SK-N-SH treated with all-trans-retinoic acid at 6 μM for 48 hours (cell line): ENCODE measurements at regions not wholly inside any gene's neighbourhood (a gene's known extent, or its start where the extent isn't known, plus 50 kb on each side); places are given as distances from the start of the nearest gene placed in this dataset.

ENCODE experiments used
- ATAC-seq: fragments of 200-7000 bp; cut with Tn5 transposase; 3 replicates; pipeline ENCODE4 v1.9.1; 2020; ENCODE audit warnings: mild to moderate bottlenecking, moderate library complexity
- ARNTL ChIP-seq: fragments of 450-650 bp; formaldehyde crosslinking; IDR thresholded peaks from 2 replicates; pipeline ENCODE4 v1.5.0; 2020; ENCODE audit warnings: low read depth, mild to moderate bottlenecking, moderate library complexity, borderline replicate concordance
- BACH2 ChIP-seq: fragments of 250-450 bp; sonication (Bioruptor Pico); IDR thresholded peaks from 2 replicates; pipeline ENCODE4 v1.9.0; 2021; ENCODE audit warnings: mild to moderate bottlenecking, borderline replicate concordance
- CSDC2 ChIP-seq: fragments of 250-450 bp; sonication (Bioruptor Pico); IDR thresholded peaks from 2 replicates; pipeline ENCODE4 v1.5.0; 2020; ENCODE audit warnings: mild to moderate bottlenecking, moderate library complexity
- GLIS3 ChIP-seq: fragments of 250-450 bp; sonication (Bioruptor Pico); IDR thresholded peaks from 2 replicates; pipeline ENCODE4 v1.5.0; 2020; ENCODE audit warnings: mild to moderate bottlenecking, moderate library complexity
- ISL1 ChIP-seq: fragments of 250-450 bp; sonication (Bioruptor Pico); IDR thresholded peaks from 2 replicates; pipeline ENCODE4 v2.1.2; 2022; ENCODE audit warnings: mild to moderate bottlenecking, moderate library complexity
- OSR1 ChIP-seq: fragments of 250-450 bp; sonication (Bioruptor Pico); IDR thresholded peaks from 2 replicates; pipeline ENCODE4 v1.8.0; 2022; ENCODE audit warnings: moderate library complexity, mild to moderate bottlenecking, inconsistent platforms
- PPARA ChIP-seq: fragments of 250-450 bp; sonication (Bioruptor Pico); IDR thresholded peaks from 2 replicates; pipeline ENCODE4 v1.5.0; 2020; ENCODE audit warnings: mild to moderate bottlenecking, borderline replicate concordance
- RARB ChIP-seq: fragments of 250-450 bp; sonication (Bioruptor Pico); IDR thresholded peaks from 2 replicates; pipeline ENCODE4 v1.8.0; 2021; ENCODE audit warnings: mild to moderate bottlenecking, moderate library complexity
- SNAI2 ChIP-seq: fragments of 250-450 bp; sonication (Bioruptor Pico); IDR thresholded peaks from 2 replicates; pipeline ENCODE4 v1.5.0; 2020; ENCODE audit warnings: mild to moderate bottlenecking, moderate library complexity
- TCF4 ChIP-seq: fragments of 250-450 bp; sonication (Bioruptor Pico); IDR thresholded peaks from 2 replicates; pipeline ENCODE4 v1.8.0; 2021; ENCODE audit warnings: mild to moderate bottlenecking, moderate library complexity, borderline replicate concordance
- ZC3H10 ChIP-seq: fragments of 250-450 bp; sonication (Bioruptor Pico); IDR thresholded peaks from 2 replicates; pipeline ENCODE4 v1.5.1; 2021; ENCODE audit warnings: mild to moderate bottlenecking, moderate library complexity
- ZFP3 ChIP-seq: fragments of 250-450 bp; sonication (Bioruptor Pico); IDR thresholded peaks from 2 replicates; pipeline ENCODE4 v1.5.0; 2020; ENCODE audit warnings: mild to moderate bottlenecking, moderate library complexity
- ZNF565 ChIP-seq: fragments of 450-650 bp; formaldehyde crosslinking; conservative IDR thresholded peaks from 2 replicates; pipeline ENCODE4 v1.5.0; 2020; ENCODE audit warnings: low read depth, mild to moderate bottlenecking, moderate library complexity
- ZNF70 ChIP-seq: fragments of 450-650 bp; formaldehyde crosslinking; IDR thresholded peaks from 2 replicates; pipeline ENCODE4 v1.5.0; 2020; ENCODE audit warnings: mild to moderate bottlenecking, moderate library complexity
- ZNF8 ChIP-seq: fragments of 450-650 bp; formaldehyde crosslinking; IDR thresholded peaks from 2 replicates; pipeline ENCODE4 v1.5.0; 2020; ENCODE audit warnings: mild to moderate bottlenecking, moderate library complexity
- TF ChIP-seq, protein P1 (sequence below): fragments of 250-450 bp; sonication (Bioruptor Pico); IDR thresholded peaks from 2 replicates; pipeline ENCODE4 v1.8.0; 2021; ENCODE audit warnings: low read depth, mild to moderate bottlenecking, moderate library complexity, borderline replicate concordance
- TF ChIP-seq, protein P2 (sequence below): fragments of 250-450 bp; sonication (Bioruptor Pico); IDR thresholded peaks from 2 replicates; pipeline ENCODE4 v1.5.1; 2020; ENCODE audit warnings: low read depth, mild to moderate bottlenecking, moderate library complexity
- TF ChIP-seq, protein P3 (sequence below): fragments of 250-450 bp; sonication (Bioruptor Pico); IDR thresholded peaks from 2 replicates; pipeline ENCODE4 v1.5.0; 2020; ENCODE audit warnings: mild to moderate bottlenecking, moderate library complexity
- TF ChIP-seq, protein P4 (sequence below): fragments of 250-450 bp; sonication (Bioruptor Pico); IDR thresholded peaks from 2 replicates; pipeline ENCODE4 v1.5.1; 2021; ENCODE audit warnings: mild to moderate bottlenecking, moderate library complexity

DNA sequence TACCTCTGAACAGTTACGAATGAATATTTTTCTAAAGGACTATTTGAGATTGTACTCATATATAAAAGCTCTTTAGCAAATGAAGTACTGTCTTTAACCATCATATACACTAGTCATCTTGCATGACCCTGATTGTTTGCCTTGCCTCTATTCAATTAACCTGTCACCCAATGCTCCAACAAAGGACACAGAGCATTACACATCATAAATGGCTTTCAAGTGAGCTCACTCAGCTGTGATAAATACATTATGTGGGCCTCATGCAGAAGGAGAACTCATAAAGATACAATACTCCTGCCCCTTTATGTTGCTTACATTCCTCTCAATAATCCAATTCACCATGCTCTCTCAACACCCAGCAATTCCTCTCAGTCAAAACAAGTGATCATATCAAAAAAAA is 993.0 kb upstream of the PRMT6 start:
- TF ChIP-seq ZC3H10 = no peak
- TF ChIP-seq, protein P1, sequence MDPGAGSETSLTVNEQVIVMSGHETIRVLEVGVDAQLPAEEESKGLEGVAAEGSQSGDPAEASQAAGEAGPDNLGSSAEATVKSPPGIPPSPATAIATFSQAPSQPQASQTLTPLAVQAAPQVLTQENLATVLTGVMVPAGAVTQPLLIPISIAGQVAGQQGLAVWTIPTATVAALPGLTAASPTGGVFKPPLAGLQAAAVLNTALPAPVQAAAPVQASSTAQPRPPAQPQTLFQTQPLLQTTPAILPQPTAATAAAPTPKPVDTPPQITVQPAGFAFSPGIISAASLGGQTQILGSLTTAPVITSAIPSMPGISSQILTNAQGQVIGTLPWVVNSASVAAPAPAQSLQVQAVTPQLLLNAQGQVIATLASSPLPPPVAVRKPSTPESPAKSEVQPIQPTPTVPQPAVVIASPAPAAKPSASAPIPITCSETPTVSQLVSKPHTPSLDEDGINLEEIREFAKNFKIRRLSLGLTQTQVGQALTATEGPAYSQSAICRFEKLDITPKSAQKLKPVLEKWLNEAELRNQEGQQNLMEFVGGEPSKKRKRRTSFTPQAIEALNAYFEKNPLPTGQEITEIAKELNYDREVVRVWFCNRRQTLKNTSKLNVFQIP = no peak
- TF ChIP-seq ZNF70 (CRISPR knock-in tag) = no peak
- TF ChIP-seq RARB (CRISPR knock-in tag) = no peak
- TF ChIP-seq, all 23 proteins: peak for 0
- ATAC-seq = no peak

DNA sequence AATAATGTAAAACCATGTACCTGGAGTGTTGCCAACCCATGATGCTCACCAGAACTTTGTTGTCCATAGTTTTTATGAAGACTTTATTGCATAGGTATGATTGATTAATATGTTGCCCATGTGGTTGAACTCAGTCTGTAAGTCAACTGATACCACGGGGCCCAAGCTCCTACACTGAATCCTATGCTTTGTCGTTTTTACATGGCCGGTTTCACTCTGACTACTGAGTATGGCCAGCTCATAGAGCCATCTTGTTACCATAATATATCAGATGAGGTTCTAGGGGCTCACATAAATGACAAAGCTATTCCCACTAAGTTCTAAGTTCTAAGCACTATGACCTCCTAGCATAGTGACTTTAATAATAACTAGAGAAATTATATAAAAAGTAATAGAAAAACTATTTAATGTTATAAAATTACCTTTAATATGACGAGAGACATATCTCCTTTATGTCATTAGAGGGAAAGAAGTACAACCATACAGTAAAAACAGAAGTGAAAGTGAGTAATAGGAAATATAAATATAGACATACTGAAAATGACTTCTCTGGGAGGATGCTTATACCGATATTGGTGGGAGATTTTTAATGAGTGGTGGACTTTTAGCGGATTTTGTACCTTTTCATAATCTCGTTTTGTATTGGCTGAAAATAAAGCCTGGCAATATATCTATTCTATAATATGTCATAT is 983.4 kb upstream of the PRMT6 start:
- no peak for ATAC-seq
- TF ChIP-seq ZNF565 (no peak), ZNF70 (CRISPR knock-in tag) (no peak), CSDC2 (CRISPR knock-in tag) (no peak), GLIS3 (CRISPR knock-in tag) (no peak), ISL1 (CRISPR knock-in tag) (no peak), ARNTL (CRISPR knock-in tag) (no peak), OSR1 (no peak), TCF4 (CRISPR knock-in tag) (no peak), BACH2 (CRISPR knock-in tag) (no peak), ZFP3 (CRISPR knock-in tag) (no peak), PPARA (no peak), SNAI2 (CRISPR knock-in tag) (no peak), ZC3H10 (no peak), RARB (CRISPR knock-in tag) (no peak), ZNF8 (no peak)
- TF ChIP-seq, protein P2, sequence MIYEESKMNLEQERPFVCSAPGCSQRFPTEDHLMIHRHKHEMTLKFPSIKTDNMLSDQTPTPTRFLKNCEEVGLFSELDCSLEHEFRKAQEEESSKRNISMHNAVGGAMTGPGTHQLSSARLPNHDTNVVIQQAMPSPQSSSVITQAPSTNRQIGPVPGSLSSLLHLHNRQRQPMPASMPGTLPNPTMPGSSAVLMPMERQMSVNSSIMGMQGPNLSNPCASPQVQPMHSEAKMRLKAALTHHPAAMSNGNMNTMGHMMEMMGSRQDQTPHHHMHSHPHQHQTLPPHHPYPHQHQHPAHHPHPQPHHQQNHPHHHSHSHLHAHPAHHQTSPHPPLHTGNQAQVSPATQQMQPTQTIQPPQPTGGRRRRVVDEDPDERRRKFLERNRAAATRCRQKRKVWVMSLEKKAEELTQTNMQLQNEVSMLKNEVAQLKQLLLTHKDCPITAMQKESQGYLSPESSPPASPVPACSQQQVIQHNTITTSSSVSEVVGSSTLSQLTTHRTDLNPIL (CRISPR knock-in tag) = no peak
- TF ChIP-seq, protein P3, sequence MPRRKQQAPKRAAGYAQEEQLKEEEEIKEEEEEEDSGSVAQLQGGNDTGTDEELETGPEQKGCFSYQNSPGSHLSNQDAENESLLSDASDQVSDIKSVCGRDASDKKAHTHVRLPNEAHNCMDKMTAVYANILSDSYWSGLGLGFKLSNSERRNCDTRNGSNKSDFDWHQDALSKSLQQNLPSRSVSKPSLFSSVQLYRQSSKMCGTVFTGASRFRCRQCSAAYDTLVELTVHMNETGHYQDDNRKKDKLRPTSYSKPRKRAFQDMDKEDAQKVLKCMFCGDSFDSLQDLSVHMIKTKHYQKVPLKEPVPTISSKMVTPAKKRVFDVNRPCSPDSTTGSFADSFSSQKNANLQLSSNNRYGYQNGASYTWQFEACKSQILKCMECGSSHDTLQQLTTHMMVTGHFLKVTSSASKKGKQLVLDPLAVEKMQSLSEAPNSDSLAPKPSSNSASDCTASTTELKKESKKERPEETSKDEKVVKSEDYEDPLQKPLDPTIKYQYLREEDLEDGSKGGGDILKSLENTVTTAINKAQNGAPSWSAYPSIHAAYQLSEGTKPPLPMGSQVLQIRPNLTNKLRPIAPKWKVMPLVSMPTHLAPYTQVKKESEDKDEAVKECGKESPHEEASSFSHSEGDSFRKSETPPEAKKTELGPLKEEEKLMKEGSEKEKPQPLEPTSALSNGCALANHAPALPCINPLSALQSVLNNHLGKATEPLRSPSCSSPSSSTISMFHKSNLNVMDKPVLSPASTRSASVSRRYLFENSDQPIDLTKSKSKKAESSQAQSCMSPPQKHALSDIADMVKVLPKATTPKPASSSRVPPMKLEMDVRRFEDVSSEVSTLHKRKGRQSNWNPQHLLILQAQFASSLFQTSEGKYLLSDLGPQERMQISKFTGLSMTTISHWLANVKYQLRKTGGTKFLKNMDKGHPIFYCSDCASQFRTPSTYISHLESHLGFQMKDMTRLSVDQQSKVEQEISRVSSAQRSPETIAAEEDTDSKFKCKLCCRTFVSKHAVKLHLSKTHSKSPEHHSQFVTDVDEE (CRISPR knock-in tag) = no peak
- TF ChIP-seq, protein P1 = no peak

DNA sequence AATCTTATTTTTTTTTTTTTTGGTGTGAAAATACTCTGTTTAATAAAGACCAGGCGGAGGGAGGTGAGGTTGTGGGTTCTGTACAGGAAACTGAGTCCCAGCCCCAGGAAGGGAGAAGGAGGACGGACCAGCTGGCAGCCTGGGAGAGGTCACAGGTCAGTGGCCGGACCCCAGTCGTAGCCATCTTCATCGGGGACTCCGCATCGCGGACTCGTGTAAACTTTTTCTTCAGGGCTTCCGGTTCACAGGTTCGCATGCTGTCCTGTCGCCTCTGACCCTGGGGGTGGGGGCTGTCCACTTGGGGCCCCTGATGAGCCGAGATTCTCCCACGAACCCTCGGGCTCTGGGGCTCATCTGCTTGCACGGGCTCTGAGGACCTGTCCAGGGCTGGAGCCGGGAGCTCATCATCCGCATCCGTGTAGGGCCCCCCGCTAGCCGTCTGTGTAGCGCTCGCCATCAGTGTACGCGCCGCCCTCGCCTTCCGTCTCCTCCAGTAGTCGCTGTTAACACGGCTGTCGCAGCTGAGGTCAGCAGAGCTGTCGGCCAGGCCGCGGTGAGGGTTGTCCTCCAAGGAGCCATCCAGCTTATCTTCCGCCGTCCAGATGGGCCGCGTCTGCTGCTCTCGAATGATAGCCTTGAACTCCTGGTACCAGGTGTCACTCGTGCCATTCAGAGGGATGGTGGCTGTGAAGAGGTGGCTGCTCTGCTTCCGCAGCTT is 975.7 kb upstream of the PRMT6 start:
- no peak for TF ChIP-seq TCF4 (CRISPR knock-in tag)
- TF ChIP-seq ZNF8 = no peak
- no peak for TF ChIP-seq SNAI2 (CRISPR knock-in tag)
- ATAC-seq = no peak

DNA sequence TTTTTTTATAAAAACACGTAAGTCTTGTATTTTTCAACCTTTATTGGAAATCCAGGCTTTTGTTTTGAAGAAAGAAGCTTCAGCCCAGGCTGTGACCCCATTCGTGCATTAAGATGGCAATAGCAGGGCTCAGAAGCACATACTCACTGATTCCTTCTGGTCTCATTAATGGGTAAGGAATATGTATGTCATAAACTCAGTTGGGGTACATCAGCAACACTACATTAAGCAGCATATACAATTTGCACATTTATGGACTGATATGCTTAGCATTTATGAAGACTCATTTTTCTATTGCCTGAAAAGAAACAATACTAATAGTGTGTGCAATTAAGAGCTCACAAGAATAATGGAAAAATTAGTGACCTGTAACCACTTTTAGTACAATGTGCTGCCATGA is 945.4 kb upstream of the PRMT6 start:
- no peak for ATAC-seq
- TF ChIP-seq ARNTL (CRISPR knock-in tag) (no peak), OSR1 (no peak), RARB (CRISPR knock-in tag) (no peak), ZFP3 (CRISPR knock-in tag) (no peak), CSDC2 (CRISPR knock-in tag) (no peak)
- TF ChIP-seq, protein P4, sequence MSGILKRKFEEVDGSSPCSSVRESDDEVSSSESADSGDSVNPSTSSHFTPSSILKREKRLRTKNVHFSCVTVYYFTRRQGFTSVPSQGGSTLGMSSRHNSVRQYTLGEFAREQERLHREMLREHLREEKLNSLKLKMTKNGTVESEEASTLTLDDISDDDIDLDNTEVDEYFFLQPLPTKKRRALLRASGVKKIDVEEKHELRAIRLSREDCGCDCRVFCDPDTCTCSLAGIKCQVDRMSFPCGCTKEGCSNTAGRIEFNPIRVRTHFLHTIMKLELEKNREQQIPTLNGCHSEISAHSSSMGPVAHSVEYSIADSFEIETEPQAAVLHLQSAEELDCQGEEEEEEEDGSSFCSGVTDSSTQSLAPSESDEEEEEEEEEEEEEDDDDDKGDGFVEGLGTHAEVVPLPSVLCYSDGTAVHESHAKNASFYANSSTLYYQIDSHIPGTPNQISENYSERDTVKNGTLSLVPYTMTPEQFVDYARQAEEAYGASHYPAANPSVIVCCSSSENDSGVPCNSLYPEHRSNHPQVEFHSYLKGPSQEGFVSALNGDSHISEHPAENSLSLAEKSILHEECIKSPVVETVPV (CRISPR knock-in tag) = no peak
